ENCODE measurements at regions not wholly inside any gene's neighbourhood (a gene's known extent, or its start where the extent isn't known, plus 50 kb on each side); places are given as distances from the start of the nearest gene placed in this dataset.
"Not testable (repeated sequence)": the region's sequence is repeated elsewhere in the genome, so short reads cannot be mapped to it uniquely, and the experiment has no call there.

- no peaks in the 10 kb centered on the region for H3K4me1 ChIP-seq (ENCODE audit: control insufficient read depth in 1 of 2, extremely low read depth in 1 of 2, insufficient read depth in 2 of 2, low read length in 2 of 2)
- H3K9me3 Mint-ChIP-seq, result peaks cover 0 to 6% (median 0%) of the 10 kb centered on the region in 3 donors
- no peaks in the 10 kb centered on the region for H3K27me3 ChIP-seq (replicated peaks in 1 of 2; ENCODE audit: control insufficient read depth in 2 of 2, extremely low read depth in 1 of 2, insufficient read depth in 2 of 2, low read length in 1 of 2)
- no peak overlapping the region for H3K27ac ChIP-seq (ENCODE audit: low read length)
- no peaks in the 10 kb centered on the region for H3K4me1 Mint-ChIP-seq
- H3K4me3 Mint-ChIP-seq, result no peak overlapping the region
- ChIA-PET CTCF (no interaction called here), POLR2A (no interaction called here)
- DNase-seq (no peak), ATAC-seq (replicated peaks in 1 of 4) (no peak)
- no peak overlapping the region for H3K27ac Mint-ChIP-seq
- no peaks in the 10 kb centered on the region for H3K27me3 Mint-ChIP-seq
- H3K36me3 Mint-ChIP-seq, result no peaks in the 10 kb centered on the region
- no peaks in the 10 kb centered on the region for H3K36me3 ChIP-seq (ENCODE audit: control insufficient read depth in 2 of 2, extremely low read depth in 1 of 2, insufficient read depth in 1 of 2, low read length in 1 of 2)
- H3K9me3 ChIP-seq, result no peaks in the 10 kb centered on the region
- H3K4me3 ChIP-seq (ENCODE audit: control insufficient read depth in 1 of 2, extremely low read depth in 1 of 2, low read length in 1 of 2), result no peak overlapping the region
These were observed 78.5 kb downstream of the VCY start for GRCh38 chrY:13907736-13908135.

- H3K27me3 ChIP-seq (replicated peaks in 1 of 2; ENCODE audit: control insufficient read depth in 2 of 2, extremely low read depth in 1 of 2, insufficient read depth in 2 of 2, low read length in 1 of 2); H3K36me3 Mint-ChIP-seq; CTCF ChIA-PET; H3K36me3 ChIP-seq (ENCODE audit: control insufficient read depth in 2 of 2, extremely low read depth in 1 of 2, insufficient read depth in 1 of 2, low read length in 1 of 2); ATAC-seq (replicated peaks in 1 of 4); POLR2A ChIA-PET; H3K27ac ChIP-seq (ENCODE audit: low read length); H3K4me1 ChIP-seq (ENCODE audit: control insufficient read depth in 1 of 2, extremely low read depth in 1 of 2, insufficient read depth in 2 of 2, low read length in 2 of 2); H3K4me3 Mint-ChIP-seq; H3K9me3 ChIP-seq; DNase-seq; H3K4me1 Mint-ChIP-seq; H3K27ac Mint-ChIP-seq; H3K27me3 Mint-ChIP-seq; H3K9me3 Mint-ChIP-seq; H3K4me3 ChIP-seq (ENCODE audit: control insufficient read depth in 1 of 2, extremely low read depth in 1 of 2, low read length in 1 of 2): not testable (repeated sequence)
- WGBS (ENCODE audit: insufficient coverage), result no CpG with 5 or more reads among the region's 2 CpGs
These were observed 55.8 kb downstream of the VCY start for GRCh38 chrY:13930436-13930835.
